CD4-positive, alpha-beta T cell treated with Interleukin-15 for 4 hours (primary cell): ENCODE measurements at regions not wholly inside any gene's neighbourhood (a gene's known extent, or its start where the extent isn't known, plus 50 kb on each side); places are given as distances from the start of the nearest gene placed in this dataset.

Experiments
- DNase-seq: peaks from one replicate; pipeline ENCODE4 v3.0.0-alpha.2; 2020; ENCODE audit warnings: low spot score

DNA sequence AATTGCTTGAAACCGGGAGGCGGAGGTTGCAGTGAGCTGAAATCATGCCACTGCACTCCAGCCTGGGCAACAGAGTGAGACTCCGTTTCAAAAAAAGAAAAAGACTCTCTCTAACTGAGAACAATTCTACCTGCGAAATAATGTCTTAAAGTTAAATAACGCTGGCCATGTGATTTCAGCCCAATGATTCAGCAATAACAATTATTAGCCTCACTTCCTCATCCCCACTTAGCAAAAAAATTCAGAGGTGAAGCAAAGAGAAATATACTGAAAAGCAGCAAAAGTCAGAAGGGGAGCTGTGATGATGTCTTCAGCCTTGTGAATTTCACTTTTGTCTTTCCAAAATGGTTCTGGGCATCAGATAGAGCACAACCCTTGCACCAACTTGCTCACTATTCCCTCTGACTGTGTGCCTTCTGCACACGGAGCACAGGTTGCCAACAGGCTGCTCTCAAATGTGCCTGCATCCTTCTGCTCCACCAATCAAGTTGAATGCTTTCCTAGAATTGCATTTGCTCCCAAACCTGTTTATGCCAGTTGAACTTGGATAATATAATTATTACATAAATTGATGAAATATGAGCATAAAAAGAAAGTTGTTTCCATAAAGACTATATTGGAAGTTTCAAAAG lies 79.8 kb upstream of the IPO9 start:
- DNase-seq, result no peak

GRCh38 chr1:201750120-201750519 lies 78.8 kb upstream of the IPO9 start:
- DNase-seq, result no peak

DNA sequence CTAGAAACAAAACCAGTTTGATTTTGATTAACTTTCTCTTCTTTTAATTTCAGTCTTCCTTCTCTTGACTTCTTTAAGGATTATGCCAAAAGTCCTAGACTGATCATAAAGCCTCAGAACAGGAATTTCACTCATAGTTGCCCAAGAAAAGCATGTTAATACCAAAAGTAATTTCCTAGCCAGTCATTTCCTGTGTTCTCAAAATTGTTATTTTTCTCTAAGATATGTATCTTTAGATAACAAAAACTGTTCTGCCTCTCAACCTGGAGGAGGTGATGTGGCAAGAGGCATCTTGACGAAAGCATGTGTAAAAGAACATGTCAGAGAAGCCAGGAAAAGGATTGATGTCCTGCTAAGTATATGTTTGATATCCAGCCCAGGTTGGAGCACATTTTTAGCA lies 78.0 kb upstream of the IPO9 start:
- no peak for DNase-seq

DNA sequence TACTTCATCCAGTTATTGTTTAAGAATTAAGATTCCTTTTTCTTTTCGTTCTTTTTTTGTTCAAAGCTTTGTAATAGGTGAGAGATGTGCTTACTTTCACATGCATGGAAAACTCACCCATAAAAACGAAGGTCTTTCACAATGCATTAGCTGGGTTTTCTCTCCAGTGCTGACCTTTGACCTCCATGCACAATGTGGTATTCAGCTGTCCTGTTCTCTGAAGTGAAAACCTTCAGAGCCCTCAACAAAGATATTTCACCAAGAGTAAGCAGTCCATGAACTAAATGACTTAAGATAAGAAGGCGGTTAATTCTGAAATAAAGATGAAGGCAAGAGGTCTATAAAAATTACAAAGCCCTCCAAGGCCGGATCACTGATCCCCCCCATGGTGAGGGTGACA lies 77.1 kb upstream of the IPO9 start:
- DNase-seq, result no peak

- DNase-seq, result no peak
Observed at GRCh38 chr1:201752333-201752732, 76.6 kb upstream of the IPO9 start.

GRCh38 chr1:201753492-201753891 lies 75.5 kb upstream of the IPO9 start:
- no peak for DNase-seq

GRCh38 chr1:201754353-201754752 lies 74.6 kb upstream of the IPO9 start:
- DNase-seq, result no peak

- no peak for DNase-seq
Observed at GRCh38 chr1:201755200-201755599, 73.8 kb upstream of the IPO9 start.

- no peak for DNase-seq
Observed at GRCh38 chr1:201756406-201756805, 72.6 kb upstream of the IPO9 start.

DNA sequence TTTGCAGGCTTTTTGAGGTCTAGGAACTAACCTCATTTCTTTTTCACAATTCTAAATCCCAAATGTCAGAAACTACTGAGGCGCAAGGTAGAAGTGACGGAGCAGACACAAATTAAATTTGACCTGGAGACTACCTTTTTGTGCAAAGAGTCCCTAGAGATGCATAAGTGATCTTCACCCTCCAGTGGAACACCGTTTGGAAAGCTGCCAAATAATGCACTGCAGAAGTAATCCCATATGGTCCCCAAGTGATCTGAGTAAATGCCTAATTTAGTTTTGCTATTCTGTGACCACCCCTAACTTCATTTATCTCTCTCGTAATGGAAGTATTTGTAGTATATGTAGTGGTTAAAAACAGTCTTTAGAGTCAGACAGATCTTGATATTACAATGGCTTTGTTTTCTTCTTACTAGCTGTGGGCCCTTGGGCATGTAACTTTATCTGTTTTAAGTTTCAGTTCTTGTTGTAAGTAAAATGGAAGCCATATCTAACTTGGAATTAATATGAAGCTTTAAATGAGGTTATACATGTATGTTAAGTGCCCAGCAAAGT lies 70.4 kb upstream of the IPO9 start:
- no peak for DNase-seq

GRCh38 chr1:201759194-201759815 lies 69.7 kb upstream of the IPO9 start:
- no peak for DNase-seq

- DNase-seq, result no peak
Observed at GRCh38 chr1:201760516-201760915, 68.4 kb upstream of the IPO9 start.

GRCh38 chr1:201761178-201761577 lies 67.8 kb upstream of the IPO9 start:
- DNase-seq, result no peak

- no peak for DNase-seq
Observed at GRCh38 chr1:201761871-201762270, 67.1 kb upstream of the IPO9 start.

DNA sequence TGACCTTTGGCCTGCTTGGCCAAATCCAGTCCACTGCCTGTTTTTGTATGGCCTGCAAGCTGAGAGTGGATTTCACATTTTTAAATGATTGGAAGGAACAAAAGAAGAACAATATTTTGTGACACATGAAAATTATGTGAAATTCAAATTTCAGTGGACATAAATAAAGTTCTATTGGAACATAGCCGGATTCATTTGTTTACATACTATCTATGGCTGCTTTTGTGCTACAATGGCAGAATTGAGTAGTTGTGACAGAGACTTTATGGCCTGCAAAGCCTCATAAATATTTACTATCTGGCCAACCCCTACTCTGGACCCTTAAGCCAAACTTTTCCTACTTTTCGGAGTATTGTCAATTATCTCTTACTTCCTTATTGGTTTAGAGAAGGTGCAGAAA lies 66.6 kb upstream of the IPO9 start:
- no peak for DNase-seq

DNA sequence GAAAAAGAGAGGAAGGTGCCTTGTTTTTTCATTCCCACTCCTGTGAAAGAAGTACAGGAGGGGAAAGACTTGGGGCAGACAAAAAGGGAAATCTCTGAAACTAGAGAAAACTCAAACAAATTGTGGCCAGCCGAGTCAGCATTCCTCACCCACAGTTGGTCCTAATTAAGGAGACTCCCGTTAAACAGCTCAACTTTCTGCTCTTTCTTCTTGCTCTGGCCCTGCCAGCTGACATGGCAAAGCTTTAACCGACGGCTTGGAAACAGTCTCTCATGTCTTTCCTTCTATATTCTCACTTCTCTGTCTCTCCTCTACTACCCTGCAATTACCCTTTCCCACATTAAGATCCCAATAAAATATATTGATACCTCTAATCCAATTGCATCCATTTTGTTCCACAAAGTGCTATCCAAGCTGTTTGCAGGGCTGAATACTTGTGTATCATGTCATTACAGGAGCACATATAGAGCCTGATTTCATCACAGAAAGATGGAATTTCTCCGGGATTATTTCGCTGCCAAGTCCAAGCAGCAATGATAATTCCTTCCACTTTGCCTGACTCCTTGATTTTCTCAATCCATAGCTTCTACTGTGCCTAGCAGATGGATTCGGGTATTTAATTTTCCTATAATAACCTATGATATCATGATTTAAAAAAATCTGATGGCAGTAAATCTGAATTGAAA lies 65.4 kb upstream of the IPO9 start:
- no peak for DNase-seq

DNA sequence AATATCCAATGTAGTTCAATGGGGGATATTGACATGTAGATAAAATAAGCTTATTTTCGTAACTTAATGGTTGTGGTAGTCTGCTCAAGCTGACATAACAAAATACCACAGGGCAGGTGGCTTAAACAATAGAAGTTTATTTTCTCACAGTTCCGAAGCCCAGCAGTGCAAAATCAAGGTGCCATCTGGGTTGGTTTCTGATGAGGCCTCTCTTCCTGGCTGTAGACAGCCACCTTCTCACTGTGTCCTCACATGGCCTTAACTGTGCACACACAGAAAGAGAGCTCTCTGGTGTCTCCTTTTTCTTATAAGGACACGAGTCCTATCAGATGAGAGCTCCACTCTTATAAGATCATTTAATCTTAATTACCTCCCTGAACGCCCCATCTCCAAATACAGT lies 64.8 kb upstream of the IPO9 start:
- no peak for DNase-seq

GRCh38 chr1:201764579-201764978 lies 64.4 kb upstream of the IPO9 start:
- no peak for DNase-seq

DNA sequence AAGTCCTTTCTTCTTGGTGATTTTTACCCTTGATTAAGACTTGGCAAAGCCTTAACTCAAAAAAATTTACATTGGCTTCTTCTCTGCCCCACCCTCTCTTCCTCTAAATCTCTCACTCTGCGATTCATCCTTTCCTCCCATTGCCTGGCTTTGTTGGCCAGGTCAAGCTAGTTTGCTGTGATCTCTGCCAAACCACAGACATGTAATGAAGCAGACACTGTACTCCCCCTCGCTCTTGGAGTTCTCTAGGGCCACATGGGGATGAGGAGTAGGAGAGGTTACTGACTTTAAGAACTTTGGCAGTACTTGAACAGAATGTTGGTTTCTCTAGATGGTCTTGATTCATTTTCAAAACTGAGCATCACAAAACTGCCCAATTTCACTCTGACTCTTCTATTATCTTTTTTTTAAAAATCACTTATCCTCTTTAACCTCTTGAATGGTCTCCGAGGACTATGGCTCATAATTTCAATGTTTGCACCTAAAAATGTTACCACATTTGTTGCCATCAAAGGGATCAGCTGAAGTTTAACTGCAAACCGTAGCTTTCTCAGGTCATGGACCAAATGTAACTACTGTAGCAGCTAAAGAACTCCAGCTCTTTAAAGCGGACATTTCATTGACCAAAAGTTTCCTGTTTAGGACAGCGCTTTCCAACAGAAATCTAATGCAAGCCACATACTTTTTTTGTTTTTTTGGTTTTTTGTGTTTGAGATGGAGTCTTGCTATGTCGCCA lies 62.7 kb upstream of the IPO9 start:
- no peak for DNase-seq

DNA sequence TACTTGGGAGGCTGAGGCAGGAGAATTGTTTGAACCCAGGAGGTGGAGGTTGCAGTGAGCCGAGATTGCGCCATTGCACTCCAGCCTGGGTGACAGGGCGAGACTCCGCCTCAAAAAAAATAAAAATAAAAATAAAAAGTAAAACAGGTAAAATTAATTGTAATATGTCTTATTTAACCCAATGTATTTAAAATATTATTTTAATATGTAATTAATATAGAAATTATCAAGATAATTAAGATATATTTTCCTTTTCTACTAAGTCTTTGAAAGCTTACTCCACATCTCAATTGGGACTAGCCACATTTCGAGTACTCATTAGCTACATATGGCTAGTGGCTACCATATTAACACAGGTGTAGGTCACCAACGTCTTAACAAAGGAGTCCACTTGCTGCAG lies 61.6 kb upstream of the IPO9 start:
- no peak for DNase-seq

DNA sequence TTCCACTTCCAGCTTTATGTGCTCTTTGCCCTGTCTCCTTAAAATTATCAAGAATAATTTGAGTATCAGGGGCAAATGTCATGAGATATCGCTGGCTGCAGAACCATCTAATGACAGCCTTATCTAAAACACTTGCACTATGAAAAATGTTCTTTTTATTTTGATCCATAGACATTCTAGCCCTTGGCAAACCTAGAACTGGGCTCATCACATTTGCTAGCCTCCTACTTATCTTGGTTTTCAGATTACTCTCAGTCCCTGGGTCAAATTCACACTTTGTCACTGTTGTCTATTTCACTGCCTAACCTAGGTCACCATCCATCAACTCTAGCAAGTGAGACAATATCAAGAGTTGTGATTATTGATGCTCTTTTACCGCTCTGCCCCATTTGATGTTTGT lies 59.9 kb upstream of the IPO9 start:
- no peak for DNase-seq

GRCh38 chr1:201769966-201770365 lies 59.0 kb upstream of the IPO9 start:
- DNase-seq, result no peak

GRCh38 chr1:201771466-201771865 lies 57.5 kb upstream of the IPO9 start:
- no peak for DNase-seq
